HG02623 (cell line): ENCODE measurements at regions not wholly inside any gene's neighbourhood (a gene's known extent, or its start where the extent isn't known, plus 50 kb on each side); places are given as distances from the start of the nearest gene placed in this dataset.

Experiments used
- ATAC-seq: cut with Tn5 transposase; IDR thresholded peaks from one replicate; pipeline ENCODE4 v1.9.1; 2021; ENCODE audit warnings: moderate library complexity; ENCODE audit not compliant: unreplicated experiment

DNA sequence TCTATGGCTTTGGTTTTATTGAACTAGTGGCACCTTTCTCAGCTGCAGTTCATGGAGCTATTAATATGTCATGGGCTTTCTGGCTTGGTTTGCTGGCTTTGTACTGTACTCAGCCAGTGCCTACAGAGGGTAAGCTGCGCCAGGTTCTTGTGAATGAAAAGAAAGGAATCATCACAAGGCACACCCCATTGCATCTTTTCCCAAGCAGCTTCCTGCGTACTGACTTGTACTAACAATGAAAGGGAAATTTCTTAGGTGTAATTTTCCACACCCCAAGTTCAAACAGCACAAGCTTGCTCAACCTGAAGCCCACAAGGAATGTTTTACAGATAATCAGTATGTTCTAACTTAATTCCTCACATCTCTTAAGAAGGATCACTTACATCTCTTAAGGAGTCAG lies 78.0 kb upstream of the TNFSF18 start:
- no peak for ATAC-seq

DNA sequence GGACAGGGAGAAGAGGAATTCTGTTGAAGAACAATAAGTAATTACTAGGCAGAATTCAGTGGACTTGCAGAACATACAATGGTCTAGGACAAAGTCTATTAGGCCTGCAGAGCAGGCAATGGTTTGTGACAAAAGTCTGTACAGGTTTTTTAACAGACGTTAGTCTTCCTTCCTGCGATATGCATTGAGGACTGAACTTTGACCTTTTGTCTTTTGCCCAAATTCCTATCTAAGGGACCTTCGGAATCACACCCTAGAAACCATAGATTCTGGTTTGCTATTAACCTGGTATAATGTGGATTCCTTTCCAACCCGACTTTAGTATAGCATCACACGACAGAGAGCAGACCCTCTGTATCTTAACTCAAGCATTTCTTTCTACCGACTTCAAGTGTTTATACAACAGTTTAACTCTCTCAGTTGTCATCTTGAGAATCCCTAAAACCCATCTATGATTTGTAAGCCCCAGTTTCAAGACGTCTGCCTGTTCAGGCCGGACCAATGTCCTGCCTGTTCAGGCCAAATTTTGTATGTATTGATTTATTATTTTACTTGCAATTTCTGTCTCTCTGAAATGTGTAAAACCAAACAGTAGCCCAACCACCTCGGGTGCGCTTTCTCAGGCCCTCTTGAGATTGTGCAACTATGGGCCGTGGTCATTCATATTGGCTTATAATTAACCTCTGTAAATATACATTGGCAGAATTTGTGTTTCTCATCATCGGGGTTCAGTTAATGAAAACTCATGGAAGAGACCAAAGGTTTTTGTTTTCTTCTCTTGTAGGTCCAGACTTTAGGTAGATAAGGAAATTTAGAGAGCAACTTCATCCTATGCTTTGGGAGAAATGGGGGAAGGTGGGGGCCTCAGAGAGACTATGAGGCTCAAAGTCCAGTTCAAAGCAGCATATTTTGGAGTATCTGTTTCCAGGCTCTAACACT lies 76.9 kb upstream of the TNFSF18 start:
- no peak for ATAC-seq

DNA sequence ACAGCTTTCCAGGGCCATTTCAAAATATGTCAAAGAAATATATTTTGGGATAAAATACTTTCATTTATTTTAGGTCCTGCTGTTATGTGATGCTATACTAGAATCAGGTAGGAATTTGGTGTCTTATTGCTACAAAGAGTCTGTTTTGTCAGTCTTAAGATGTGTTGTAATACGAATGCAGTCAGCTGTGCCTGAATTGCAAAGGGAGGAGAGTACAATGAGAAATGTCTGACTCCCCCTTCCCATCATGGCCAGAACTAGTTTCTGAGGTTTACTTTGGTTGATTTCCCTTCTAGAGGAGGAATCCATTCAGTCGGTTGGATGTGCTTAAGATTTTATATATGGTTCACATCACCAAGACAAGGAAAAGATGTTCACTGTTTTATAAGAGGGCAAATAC lies 75.7 kb upstream of the TNFSF18 start:
- no peak for ATAC-seq

DNA sequence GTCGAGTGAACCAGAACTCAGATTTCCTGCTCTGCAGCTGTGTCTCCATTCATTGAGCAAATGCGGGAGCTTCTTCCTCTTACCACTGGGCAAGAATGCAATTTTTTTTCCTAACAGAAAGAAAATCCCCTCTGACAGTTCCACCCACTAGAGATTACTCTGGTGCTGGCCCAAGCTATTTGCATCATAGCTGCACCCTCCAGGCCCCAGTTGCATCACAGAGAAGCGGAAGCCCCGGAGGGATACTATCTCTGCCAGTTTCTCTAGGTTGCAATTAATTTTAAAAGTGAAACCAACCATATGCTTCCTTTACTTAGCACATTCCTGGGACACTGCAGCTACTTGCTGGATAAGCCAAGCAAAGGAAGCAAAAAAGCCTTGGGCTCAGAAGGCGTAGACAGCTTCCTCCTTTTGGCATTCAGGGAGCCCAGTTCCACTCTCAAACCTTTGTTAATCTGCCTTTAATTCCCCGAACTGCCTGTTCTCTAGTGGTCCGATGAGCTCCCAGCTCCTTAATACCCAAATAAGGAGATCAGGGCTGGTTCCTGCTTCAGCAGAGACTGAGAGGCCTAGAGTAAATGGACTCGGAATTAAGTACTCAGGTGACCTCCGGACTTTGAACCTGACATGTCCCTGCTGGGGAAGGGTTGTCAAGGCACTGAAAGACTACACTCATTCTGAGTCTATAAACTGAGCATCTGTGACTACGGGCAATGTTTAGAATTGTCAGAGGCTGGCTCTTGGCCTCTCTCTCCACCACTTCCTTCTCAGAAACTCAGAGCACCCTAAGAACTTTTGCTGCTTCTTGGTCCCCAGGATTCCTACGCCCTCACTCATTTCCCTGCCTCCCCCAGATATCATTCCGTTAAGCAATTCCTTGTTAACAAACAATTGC lies 72.5 kb upstream of the TNFSF18 start:
- ATAC-seq: no peak

DNA sequence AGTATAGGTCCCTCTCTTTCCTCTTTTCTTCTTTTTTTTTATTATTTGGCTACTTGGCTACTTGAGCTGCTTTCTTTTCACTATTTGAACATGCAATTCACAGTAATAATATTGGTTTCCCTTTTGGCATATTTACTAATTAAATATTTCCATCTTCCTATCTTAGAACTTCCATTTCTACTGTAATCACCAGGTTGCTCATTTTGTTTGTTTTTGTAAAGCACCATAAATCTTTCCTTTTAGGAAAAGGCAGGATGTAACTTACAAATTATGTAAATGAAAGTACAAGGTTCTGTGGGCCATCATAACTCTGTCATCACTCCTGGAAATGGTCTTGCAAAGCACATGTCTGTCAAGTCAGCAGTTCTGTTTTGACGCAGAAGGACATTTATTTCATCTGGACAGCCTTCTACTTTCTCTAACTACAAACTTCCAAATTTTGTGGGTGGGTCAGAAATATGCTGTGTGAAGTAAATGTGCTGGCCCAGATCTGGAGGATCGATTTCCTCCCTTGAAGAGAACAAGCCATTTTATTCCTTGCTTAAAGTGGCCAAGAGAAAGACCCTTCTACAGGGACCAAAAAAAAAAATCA lies 71.7 kb upstream of the TNFSF18 start:
- ATAC-seq: no peak

DNA sequence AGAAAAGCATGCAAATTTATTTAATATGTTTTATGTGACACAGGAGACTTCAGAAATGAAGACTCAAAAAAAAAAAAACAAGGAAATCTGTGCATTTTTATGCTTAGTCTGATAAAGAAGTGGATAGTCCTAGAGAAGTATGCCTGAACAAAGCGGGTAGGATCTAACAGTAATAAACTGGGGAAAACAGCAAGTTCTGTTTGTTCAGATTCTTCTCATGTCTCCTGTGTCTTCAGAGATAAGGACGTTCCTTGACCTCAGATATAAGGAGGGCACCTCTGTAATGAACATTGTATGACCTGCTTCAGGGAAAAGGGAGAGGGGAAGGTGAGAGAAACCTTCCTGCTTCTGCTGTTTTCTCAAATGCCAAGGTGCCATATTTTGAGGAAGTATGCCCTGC lies 67.7 kb upstream of the TNFSF18 start:
- no peak for ATAC-seq

DNA sequence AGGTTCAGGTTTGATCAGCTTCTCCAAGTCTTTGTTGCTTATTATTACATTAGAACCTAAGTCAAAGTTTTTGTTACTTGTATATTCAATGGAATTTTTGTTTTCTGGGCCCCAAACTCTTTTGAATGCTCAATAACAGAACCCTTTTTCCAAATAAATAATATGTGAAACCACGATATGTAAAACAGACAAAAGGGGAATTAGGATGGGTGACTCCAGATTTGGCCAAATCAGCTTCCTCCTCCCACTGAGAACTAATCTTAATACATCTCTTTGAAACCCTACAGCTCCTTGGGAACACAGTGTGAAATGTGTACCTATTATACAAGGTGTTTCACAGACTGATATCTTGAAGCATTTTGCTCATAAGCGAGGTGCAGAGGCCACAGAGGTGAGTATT lies 67.0 kb upstream of the TNFSF18 start:
- ATAC-seq: no peak

DNA sequence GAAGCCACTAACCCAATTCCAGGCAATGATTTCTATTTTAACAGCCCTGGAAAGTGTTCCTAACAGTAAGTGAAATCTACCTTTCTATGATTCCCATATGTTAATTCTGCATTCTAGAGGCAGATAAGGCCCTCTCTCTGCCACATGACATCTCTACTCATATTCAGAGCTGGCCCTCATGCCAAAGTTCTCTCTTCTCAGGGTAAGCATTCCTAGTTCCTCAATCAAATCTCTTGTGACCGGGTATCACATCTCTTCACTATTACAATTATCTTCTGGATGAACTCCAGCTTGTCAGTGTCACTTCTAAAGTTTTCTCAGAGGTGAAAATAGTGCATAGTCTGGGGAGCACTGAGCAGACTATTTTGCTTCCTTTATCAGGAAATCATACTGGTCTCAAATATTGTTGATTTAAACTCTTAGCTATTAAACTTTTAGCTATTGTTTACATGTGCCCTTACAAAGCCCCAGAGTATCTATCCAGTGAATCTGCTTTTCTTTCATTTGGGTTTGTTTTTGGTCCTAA lies 66.4 kb upstream of the TNFSF18 start:
- ATAC-seq: no peak

DNA sequence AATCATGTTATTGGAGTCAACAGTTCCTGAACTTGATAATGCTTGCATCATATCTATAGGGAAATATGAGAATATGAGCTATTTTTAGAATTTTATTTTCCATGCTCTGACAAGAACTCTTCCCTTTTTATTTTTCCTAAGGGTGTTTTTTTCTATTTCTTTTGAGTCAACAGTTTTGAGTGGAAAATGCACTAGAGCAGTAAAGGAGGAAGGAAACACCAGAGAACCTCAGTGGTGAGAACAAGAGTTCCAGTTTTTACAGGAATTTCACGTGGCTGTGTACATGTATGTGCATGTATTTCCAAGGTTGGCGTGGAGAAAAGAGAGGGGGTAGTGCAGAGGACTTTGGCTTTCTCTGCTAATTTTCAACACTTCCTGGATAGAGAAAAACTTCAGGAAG lies 63.6 kb upstream of the TNFSF18 start:
- no peak for ATAC-seq

DNA sequence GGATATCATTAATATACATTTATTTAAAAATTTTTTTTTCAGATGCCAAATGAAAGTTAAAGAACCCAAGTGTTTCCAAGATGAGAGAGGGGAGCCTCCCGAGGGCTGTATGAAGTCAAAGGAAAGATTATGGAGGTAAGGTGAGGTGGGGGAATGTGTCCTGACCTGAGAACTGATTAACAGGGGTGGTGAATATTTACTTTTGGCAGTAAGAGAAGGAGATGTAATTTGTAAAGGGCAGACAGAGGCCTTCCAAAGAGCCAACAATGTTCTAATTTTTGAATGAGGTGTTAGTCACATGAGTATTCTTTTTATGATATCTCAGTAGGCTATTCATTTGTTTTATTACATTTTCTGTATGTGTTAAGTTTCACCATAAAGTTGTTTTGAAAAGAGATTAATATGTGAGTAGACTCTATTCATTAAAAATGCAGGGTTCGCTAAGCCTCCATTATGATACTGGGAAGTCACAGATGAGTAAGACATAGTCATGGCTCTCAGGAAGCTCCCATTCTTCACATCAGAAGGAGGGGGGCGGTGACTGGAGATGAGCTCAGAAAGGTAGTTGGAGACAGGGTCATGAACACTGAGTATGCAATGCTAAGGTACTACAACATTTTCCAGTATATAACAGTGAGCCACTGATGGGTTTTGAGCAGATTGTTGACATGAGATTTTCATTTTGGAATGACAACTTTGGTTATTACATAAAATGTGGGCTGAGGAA lies 62.4 kb upstream of the TNFSF18 start:
- ATAC-seq: no peak

DNA sequence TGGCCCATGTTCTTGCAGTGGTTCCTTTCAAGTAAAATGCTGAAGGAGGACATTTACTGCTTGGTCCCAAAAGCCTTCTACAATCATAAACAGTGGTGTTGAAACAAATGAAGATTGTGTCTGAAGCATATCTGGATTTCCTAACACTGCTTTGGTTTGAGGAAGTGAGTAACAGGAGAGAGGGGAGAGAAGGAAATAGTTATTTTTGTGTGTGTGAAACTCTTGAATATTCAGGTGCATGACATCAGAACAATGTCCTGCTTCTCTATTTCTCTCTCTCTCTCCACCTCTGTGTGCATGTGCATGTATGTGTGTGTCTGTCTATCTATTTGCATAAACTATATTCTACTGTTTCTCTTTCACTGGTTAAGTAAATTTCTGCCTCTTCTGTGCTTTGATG lies 61.4 kb upstream of the TNFSF18 start:
- peak; percentile 98 for ATAC-seq

DNA sequence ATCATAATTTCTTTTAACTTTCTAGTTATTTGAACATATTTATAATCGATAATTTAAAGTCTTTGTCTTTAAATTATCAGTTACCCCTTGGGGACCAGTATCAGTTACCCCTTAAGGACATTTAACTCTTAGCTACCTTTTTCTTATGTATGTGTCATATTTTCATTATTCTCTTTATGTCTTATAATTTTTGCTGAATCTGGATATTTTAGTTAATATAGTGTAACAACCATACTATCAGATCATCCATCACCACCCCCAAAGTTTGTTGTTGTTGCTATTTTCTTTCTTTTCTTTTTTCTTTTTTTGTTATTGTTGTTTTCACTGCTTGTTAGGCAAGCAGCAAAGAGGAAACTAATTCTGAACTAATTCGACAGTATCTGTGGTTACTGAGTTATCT lies 57.0 kb upstream of the TNFSF18 start:
- no peak for ATAC-seq

DNA sequence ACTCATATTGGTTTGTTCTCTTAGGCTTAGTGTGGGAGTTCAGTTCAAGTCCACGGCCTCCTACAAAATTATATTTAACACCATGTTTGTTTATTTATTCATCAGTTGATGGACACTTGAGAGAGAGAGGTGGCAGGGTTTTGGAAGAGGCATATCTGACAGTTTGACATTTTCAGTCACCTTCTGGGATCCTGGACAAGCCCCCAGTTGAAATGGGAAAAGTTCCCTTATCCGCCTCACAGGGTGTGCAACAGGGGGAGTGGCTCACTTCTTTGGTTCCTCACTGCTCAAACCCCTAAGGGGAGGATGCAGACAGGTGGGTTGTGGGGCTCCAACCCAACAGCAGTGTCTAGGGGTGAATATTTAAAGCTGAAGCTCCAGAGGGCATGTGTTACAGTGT lies 52.3 kb upstream of the TNFSF18 start:
- ATAC-seq: no peak

DNA sequence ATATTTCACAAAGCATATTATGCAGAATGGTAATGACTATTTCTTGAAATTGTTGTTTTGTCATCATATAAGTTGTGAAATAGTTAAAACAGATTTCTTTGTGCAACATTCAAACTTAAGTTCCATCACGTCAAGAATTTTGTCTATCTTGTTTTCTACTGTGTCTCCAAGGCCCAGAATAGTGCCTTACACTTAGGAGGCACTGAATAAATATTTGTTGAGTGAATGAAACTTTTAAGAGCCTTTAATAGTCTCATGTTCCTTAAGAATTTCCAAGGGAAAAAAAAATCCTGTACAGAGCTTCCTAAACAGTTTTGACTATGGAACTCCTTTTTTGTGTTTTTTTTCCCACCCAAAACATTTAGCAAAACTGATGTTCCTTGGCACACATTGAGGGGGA lies 50.8 kb upstream of the TNFSF18 start:
- ATAC-seq: no peak

DNA sequence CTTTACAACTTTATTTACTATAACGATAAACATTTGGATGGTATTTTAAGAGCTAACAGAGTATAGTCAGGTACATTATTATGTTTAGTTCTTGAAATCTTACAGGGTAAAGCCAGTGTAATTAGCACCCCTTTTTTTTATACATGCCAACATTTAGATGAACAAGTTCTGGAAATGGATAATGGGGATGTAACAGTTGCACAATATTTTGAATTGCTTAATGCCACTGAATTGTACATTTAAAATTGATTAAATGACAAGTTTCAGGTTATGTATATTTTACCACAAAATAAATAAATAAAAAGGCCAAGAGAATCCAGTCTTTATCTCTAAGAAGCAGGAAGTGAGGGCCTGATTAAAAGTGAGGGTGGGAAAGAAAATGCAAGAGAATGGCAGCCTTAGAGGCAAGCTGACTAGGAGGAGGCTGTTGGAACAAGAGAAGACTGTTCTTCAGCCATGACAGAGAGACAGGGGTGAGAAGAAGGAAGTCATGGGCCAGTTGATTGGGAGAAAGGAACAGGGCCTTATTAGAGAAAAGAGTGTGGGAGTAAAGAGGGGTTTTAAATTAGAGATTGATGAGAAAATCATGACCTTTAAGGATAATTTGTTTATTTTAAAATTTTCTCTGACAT lies 49.9 kb upstream of the TNFSF18 start:
- no peak for ATAC-seq
